ENCODE measurements at regions not wholly inside any gene's neighbourhood (a gene's known extent, or its start where the extent isn't known, plus 50 kb on each side); places are given as distances from the start of the nearest gene placed in this dataset.
"Not testable (repeated sequence)": the region's sequence is repeated elsewhere in the genome, so short reads cannot be mapped to it uniquely, and the experiment has no call there.

DNA sequence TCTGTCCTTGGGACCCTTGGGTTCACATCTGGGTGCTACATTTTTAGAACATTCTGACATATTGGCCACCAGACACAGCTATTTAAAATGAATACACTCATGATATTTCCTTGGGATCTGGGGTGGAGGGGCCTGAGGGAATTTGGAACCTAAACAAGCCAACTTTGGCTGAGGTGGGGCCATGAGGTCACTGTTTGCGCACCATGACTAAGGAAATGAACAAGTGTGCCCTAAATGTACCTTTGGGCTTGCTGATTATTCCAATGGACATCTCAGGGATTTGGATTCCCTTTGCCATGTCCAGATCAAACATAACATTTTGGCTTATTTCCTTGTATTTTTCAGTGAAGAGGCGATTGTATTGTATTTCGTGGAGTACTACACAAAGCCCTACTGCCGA lies 80.5 kb upstream of the SEC11C start:
- no peak for DNase-seq

DNA sequence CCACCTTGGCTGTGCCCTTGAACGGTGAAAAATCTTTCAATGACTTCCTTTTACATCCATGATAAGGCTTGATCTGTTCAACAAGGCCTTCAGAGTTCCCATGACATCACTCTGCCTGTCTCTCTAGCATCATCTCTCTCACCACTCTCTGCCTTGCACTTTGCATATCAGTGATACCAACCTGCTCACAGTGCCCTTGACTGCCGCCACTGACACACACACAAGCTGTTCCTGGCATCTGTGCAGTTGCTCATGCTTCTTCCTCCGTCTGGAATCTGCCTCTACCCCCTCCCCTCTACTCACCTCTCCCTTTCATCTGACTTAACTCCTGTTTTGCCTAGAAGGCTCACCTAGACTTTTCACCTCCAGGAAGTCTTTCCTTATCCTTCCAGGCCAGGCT lies 79.1 kb upstream of the SEC11C start:
- DNase-seq: no peak

DNA sequence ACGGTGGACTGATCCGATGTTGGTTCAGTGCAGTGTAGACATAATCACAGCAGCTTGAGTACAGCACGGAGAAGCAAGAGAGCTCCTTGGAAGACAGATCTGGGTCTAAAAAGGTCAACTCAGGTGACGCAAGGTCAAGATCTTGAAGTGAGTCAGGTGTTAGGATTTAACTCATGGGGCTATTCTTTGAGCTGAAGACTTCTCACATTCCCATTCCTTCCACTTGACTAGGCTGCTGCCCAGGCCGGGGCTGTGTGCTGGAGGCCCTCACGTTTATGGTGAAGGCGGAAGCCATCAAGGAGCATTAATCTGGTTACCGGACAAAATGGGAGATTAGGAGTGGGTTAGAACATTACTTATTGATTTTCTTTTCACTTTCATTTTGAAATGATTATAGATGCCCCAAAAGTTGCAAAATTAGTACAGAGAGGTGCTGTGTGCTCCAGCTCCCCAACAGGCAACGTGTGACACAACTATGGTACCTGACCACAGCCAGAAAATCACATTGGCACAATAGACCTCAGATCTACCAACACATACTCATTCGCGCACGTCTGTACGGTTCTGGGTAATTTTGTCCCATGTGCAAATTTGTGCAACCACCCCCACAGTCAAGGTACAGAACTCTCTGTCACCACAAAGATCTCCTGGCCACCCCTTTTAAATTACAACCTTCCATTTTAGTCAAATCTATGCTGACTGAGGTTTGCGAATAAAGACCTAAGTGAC lies 77.6 kb upstream of the SEC11C start:
- DNase-seq: no peak

DNA sequence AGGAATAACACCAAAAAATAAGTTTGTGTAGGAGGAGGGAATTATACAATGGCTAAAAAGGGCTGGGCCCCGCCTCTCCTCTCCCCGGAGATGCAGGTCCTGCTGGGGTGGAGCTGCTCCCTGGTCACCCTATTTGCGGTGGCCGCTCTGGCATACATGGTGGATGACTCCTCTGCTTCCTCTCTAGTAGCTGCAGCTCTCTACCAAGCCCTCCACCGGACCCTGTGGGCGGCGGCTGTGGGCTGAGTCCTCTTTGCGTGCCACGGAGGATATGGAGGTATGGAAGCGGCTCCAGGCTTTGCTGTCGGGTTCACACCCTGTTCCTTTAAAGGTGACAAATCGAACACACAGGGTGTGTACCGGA lies 77.1 kb upstream of the SEC11C start:
- DNase-seq: no peak

DNA sequence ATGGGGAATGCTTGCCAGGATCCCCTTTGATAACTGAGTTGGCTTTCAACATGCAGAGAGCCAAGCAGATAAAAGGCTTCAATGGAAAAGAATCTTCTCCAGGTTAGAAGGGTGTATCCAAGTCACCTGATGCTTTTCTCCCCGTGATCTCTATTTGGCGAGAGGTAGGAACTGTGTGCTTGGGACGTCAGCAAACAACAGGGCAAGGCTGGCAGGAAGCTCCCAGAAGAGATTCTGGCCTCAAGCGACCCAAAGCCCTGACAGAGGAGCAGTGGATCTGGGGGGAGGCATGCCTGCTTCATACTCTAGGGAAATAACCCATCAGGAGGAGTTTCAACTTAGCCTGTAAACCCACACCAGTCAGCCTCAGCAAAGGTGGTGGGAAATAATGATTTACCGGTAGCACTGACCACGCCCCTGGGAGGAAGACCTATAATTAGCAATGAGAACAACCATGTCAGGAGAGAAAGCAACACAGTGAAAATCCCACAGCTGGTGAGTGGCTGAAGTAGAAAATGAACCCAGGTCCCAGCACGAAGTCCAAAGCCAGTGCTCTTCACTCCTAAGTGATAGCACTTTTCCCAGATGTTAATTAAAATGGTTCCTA lies 76.3 kb upstream of the SEC11C start:
- DNase-seq: no peak

DNA sequence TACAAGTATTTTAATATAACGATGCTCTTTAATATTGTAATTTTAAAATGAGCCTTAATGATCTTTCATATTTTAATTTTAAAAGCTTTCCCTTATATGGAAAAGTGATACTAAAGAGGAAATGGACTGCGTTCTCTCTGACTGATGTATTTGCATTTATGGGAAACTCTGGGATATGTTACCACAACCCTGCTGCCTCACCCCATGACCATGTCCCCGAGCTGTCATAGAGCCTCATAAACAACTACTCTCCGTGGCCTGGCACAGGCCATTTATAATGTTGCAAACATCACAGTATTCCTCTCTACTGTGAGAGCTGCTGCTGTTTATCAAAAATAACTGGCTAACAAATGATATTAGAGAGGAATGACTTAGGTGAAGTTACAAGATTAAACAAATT lies 75.8 kb upstream of the SEC11C start:
- DNase-seq: no peak

DNA sequence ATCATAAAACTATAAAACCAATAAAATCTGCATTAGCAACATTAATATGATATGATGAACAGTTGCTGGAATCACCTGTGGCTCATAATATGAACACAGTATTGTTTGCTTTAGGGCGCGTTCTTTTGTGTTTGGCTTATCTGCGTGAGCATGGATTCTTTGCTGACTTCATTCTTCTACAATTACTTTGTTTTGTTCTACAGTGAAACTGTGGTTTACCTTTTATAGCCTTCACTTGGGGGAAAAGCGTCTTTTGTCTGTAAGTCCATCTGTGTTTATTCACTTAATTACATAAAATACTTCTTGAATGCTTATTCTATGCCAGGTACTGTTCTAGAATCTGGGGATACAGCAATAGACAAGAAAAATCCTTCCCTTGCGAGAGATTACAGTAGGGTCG lies 74.0 kb upstream of the SEC11C start:
- no peak for DNase-seq

DNA sequence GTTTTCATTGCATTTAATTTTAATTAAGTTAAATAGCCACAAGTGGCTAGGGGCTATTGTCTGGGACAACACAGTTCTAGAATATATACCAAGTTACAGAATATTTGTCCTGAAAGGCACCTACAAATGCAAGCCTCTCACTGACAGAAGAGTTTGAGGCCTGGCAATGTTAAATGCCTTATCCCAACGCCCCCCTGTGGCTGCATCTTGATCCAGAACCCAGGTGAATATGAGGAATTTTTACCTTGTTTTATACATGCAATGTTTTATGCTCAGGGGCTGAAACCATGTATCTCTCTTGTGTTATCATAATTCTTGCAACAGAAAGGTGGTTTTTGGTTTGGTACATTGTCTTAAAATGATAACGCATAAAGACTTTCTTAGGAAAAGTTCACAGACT lies 71.8 kb upstream of the SEC11C start:
- DNase-seq: no peak

DNA sequence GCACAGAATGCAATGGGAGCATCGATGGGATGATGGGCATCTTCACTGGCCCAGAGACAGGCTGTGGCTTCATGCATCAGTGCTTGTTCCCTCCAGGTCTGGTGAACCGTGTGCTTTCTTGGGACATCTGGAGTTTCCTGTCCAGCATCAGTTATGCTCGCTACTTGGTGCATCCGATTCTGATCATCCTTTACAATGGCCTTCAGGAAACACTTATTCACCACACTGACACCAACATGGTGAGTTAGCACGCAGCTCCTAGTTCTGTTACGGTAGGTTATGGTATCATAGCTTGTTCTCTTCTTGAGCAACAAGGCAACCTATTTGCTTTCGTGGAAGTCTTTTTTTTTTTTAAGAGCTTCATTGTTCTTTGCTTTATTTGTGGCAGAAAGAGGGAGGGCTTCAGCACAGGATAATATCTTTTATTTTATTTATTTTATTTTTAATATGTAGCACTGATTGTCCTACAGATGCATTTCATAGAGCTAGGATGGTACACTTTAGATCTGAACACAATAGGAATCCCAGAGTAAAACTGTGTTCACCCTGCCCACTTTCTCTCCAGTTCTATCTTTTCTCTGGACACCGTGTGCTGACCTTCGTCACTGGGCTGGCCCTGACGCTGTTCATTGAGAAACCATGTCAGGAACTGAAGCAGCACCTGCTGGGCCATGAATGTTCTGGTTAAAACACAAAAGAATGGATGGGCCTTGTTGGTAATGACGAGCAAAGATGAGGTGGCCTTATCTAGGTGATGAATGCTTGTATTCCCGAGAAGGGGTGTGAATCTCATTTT lies 71.2 kb upstream of the SEC11C start:
- no peak for DNase-seq

DNA sequence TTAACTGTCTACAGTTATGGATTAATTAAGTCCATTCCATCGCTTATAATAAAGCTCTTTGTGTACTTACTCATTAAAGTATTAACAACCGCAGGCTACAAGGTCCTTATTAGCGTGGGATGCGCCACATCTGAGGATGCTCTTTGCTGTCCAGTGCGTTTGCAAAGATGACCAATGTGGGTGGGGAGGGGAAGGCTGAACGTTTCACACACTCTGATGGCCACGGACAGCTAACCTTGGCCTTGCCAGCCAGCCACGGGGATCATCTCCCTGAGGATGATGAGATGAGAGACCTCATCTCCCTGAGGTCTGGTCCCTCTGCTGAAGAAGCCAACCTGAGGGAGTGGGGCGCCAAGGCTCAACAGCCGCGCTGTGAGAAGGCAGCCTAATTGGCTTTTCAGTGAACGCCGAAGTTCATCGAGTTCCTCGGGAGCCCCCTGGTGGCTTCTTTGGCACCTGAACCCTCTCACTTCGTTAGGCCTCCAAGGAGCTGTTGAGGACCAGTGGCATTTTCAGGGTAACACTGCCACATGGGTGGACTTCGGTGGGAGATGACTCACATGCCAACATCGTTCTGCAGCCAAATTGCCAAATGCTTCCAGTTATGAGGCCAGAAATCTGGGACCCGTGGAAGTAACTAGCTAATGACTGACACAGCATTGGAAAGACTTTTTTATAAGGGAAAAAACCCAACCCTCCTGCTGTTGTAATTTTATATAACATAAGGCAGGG lies 69.3 kb upstream of the SEC11C start:
- peak; percentile 74 for DNase-seq

DNA sequence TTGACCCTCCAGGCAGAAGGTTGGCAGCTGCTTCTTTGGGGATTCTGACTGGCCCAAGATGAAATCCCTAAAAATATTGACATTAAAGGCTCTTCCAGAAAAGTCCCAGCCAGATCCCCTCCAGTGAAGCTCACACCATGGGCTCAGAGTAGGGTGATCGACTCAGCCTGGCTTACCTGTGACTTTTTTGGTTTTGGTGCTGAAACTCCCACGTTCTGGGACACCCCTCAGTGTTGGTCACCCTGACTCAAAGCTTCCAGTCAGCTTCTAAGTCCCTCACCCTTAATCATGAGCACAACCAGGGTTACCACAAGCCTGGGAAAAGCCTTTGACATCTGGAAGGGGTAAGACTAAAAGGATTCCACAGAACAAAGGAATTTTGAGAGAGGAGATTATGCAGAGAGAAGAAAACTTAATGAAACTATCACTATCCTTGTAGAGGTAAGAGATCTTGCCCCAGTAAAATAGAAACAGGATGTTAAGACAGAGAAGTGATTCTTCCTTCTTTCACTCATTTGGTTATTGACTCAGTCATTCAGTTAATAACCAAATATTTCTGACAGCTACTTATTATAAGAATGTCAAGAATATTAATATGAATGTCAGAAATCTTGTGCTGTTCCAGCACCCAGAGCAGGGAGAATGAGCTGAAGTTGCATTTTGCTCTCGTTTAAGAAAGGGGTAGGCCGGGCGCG lies 66.8 kb upstream of the SEC11C start:
- DNase-seq: no peak

DNA sequence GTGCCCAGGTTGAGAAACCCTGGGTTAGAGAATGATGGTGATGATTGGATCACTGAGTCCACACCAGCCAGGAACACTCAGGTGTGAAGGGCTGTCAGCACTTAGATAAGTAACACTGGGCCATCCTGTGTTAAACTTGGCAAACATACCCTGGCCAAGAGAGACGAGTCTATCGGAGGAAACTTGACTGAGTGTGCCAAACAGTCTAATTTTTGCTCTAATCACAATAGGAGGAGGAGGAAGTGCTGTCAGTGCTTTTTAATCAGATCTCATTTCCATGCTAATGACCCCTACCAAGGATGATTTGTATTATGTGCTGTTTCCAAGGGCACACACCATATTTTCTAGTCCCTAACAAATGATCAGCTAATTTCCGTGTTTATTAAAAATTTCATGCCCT lies 63.8 kb upstream of the SEC11C start:
- DNase-seq: no peak

DNA sequence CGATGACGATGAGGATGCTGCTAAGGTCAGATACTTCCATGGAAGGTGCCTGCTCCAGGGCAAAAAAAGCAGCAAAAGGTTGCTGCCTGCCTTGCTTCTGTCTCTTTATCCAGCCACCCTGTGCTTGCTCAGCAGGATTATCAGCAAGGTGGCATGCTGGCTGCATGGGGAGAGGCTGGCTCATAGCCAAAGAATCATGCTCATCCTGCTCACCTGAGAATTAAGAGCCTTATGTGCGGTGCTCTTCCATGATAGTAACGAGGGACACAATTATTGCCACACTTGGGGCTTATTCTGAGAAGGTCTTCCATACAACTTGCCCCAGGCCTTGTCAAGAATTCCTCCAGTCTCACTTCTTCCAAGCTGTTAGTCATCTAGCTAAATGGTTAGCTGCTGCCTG lies 60.4 kb upstream of the SEC11C start:
- no peak for DNase-seq

DNA sequence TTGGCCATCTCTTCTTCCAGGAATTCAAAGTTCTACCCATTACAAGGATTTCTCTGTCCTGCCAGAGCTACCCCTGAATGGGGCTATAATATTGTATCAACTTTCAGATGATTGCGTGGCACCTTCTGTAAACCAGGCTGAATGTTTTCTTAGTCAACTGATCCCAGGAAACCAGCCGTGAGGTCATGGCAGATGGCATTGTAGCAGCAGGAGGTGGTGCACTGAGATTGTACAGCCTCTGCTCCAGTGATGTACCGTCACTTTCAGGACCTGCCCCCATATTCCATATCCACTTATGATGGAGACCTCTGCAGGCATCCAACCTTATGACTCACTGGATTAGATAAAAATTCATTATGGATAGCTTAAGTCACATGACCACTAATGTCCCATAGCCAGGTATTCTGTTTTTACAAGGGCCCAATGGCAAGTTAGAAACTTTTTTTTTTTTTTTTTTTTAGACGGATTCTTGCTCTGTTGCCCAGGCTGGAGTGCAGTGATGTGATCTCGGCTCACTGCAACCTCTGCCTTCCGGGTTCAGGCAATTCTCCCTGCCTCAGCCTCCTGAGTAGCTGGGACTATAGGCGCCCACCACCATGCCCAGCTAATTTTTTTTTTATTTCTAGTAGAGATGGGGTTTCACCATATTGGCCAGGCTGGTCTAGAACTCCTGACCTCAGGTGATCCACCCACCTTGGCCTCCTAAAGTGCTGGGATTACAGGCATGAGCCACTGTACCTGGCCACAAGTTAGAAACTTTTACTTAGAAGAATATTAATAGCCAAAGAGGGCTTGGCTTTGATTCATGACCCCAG lies 59.8 kb upstream of the SEC11C start:
- not testable (repeated sequence) for DNase-seq

DNA sequence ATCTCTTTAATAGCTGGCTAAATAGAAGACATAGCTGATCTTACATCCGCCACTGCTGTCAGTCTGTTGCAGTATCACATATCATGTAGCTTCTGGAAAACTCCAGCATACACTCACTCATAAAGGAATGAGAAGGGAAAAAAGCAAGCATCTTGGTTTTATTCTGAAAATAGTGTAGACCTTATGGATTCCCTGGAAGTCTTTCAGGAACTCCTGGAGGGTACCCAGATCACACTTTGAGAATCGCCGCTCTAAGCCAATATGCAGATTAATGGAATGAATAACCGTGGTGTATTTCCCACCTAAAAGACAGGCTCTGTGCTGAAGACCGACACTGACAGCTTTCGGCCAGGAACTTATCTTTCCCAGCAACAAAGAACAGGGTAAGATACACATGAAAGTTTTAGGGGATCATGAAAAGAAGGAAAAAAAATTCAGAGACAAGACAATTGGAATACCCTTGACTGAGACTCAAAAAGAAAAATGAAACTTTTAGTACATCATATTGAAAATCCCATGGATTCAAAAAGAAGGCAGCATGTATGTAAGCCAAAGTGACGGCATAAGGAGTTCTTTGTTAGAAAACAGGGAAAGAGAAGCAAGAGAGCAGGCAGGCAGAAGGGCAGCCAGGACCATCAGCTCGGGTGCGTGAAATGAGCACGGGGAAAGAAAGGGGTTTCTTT lies 56.4 kb upstream of the SEC11C start:
- no peak for DNase-seq

DNA sequence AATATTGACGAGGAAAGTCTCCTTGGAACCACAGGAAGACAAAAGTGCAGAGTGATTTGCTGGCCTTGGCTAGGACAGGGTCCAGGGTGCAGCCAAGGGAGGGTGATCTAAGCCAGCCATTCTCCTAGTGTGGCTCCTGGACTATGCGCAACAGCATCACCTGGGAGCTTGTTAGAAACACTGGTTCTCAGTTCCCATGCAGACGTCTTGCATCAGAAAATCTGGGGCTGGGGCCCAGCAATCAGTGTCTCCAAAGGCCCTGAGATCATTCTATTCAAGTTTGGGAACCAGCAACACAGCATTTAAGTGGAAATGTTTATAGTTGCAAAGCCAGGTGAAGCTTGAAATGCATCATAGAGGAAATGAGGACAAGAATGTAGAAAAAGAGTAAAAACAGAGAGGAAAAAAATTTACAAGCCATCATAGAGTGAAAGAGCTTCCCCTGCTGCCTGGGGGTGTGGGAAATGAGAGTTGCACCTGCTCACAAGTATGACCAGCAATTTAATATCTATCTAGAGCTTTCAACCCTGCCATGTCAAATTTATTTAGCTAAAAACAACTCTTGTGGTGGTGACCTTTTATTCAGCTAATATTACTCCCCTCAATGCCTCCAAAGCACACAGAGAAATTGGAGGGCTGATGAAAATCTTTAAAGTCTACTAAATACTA lies 54.4 kb upstream of the SEC11C start:
- DNase-seq: no peak

DNA sequence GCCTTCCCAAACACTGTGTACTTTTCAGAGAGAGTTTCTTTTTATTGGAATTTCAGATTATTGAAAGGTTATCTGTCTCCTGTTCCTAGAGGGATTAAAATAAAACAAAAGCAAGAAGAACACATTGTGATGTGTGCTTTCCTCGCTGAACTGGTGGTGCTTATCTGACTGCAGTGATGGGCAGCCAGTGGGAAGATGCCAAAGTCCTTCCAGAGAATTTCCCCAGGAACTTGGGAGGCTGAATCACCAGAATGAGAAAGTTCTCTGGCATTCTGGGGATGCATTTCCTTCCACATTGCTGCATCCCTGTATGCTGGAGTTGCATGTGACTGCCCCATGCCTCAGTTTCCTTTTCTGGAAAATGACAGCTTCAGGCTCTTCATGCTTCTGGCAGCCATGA lies 53.9 kb upstream of the SEC11C start:
- DNase-seq: no peak

DNA sequence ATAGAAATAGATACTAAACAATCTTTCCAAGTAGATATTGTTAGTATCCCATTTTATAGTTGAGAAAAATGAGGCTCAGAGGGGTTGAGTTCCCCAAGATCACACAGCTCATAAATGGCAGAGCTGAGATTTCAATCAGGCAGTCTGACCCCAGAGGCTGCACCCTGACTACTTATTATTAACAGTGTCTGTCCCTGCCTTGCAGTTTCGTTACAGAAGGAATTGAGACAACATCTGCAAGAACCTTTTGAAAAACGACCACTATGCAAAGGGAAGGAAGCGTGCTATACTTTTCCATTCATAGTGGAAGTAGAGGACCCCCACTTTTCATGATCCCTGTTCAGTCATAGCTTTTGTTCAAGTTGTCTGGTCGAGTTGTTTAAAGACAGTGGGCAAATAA lies 53.2 kb upstream of the SEC11C start:
- no peak for DNase-seq

DNA sequence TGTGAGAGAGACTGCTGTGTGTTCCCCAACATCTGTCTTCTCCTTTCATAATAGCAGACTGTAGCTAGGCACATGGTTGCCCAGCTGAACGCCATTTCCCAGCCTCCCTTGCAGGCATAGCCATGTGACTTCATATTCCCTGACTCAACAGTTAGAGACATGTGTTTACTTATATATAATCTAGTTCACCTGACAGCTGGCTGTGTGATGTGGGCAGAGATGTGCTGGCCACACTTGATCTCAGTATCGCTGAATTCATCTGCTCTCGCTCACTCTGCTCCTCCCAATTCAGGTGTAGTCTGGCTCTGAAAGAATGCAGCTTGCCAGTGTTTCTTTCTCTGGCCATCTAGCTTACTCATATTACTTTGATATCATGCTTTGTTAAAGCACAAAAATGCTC lies 52.3 kb upstream of the SEC11C start:
- DNase-seq: no peak

Measured in MV-4-11 (cell line).